ENCODE measurements at regions not wholly inside any gene's neighbourhood (a gene's known extent, or its start where the extent isn't known, plus 50 kb on each side); places are given as distances from the start of the nearest gene placed in this dataset.
"Not testable (repeated sequence)": the region's sequence is repeated elsewhere in the genome, so short reads cannot be mapped to it uniquely, and the experiment has no call there.

DNA sequence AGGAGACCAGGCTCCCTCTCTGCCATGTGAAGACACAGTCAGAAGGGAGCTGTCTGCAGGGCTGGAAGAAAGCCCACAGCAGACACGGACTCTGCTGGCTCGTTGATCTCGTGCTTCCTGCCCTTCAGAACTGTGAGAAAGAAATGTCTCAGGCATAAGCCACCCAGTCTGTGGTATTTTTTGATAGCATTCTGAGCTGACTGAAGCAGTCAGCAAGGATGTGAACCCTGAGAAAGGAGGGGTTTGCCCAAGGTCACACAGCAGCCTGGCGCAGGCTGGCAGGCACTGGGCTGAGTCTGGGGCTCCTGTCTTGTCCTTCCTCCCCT lies 255.1 kb upstream of the B3GAT1 start:
- no peak for DNase-seq (ENCODE audit: low read depth, low spot score)

- no peak for DNase-seq (ENCODE audit: low read depth, low spot score)
Observed at GRCh38 chr11:134666273-134667174, 254.5 kb upstream of the B3GAT1 start.

GRCh38 chr11:134665571-134666270 lies 253.7 kb upstream of the B3GAT1 start:
- DNase-seq (ENCODE audit: low read depth, low spot score): no peak

DNA sequence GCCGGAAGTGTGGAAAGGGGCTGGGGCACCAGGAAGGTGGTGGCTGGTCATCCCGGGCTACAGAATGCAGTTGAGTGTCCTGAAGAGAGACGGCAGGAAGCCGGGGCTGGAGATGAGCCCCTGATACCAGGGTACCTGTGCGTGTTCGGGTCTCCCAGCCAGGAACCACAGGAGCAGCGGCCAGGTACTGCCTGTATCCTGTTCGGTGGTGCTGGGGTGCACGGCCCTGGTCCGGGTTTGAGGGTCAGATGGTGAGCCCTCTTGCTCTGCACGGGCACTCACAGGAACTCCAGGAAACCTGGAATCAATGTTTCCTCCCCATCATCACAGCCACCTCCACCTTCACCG lies 253.1 kb upstream of the B3GAT1 start:
- DNase-seq (ENCODE audit: low read depth, low spot score): no peak

DNA sequence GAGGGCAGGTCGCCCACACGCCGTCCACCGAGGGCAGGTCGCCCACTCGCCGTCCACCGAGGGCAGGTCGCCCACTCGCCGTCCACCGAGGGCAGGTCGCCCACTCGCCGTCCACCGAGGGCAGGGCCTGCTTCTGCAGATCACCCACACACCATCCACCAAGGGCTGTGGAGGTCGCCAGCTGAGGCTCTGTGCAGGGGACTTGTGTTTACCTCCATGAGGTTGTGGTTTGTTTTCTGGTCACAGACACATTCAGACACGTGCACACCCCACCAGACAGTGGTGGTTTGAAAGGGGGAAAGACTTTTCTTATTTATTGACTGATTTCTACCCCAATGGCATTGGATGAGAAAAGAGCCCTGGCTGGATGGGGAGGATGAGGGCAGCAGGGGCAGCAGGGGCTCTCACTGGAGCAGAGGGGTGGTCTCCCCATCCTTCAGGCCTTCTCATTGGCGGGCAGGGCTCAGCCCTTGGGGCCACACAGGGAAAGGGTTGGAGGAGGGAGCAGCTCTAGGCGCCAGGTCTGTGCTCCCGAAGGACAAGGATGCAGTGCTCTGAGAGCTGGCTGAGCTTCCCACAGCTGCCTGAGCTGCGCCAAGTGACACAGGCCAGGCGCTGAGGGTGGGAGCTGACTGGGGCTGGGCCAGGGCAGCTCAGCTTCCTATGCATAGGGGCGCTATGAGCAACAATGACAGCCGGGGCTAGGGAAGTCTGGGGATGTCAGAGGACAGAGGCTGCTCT lies 252.6 kb upstream of the B3GAT1 start:
- DNase-seq (ENCODE audit: low read depth, low spot score): no peak

DNA sequence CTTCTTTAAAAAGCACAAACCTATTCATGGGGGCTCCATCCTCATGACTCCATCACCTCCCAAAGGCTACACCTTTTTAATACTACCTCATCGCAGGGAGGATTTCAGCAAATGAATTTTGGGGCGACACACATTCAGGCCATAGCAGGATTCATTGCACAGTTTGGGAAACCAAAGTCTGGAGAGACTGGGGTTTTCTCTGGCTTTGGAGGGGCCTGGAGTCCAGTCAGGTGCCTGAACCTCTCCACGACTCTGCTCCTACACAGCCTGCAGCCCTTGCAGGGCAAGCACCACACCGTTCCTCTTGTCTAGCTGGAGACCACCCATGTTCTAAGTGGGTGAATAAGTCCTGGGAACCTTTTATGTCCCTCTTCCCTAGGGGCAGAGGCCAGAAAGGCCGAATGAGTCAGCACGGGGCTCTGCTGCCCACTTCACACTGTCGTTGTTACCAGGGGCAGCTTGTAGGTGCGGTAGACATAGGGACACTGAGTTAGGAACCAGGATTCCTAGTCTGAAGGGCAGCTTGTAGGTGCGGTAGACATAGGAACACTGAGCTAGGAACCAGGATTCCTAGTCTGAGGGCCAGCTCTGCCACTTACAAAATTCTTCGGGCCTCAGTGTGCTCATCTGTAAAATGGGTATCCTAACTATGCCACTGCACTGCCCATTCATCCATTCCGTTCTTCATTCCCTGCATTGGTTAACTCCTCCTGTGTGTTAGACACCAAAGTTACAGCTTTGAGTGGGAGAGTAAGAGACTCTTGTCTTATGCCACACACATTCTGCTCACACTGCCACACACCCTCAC lies 251.7 kb upstream of the B3GAT1 start:
- DNase-seq (ENCODE audit: low read depth, low spot score): no peak

- no peak for DNase-seq (ENCODE audit: low read depth, low spot score)
Observed at GRCh38 chr11:134662629-134663360, 250.8 kb upstream of the B3GAT1 start.

- DNase-seq (ENCODE audit: low read depth, low spot score): no peak
Observed at GRCh38 chr11:134661660-134662059, 249.6 kb upstream of the B3GAT1 start.

- DNase-seq (ENCODE audit: low read depth, low spot score): no peak
Observed at GRCh38 chr11:134660416-134660815, 248.4 kb upstream of the B3GAT1 start.

DNA sequence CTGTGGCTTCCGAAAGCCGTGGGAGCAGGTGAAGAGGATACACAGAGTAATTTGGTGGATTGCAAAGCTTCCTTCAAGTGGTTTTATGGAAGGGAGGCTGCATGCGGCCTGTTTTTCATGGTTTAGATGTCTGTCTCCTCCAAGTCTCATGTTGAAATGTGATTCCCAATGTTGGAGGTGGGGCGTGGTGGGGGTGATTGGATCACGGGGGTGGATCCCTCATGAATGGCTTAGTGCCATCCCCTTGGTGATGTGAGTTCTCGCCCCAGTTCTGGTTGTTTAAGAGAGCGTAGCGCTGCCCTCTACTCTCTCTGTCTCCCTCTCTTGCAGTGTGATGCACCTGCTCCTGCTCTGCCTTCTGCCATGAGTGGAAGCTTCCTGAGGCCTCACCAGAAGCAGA lies 247.8 kb upstream of the B3GAT1 start:
- no peak for DNase-seq (ENCODE audit: low read depth, low spot score)

GRCh38 chr11:134658481-134659225 lies 246.6 kb upstream of the B3GAT1 start:
- DNase-seq (ENCODE audit: low read depth, low spot score): no peak

DNA sequence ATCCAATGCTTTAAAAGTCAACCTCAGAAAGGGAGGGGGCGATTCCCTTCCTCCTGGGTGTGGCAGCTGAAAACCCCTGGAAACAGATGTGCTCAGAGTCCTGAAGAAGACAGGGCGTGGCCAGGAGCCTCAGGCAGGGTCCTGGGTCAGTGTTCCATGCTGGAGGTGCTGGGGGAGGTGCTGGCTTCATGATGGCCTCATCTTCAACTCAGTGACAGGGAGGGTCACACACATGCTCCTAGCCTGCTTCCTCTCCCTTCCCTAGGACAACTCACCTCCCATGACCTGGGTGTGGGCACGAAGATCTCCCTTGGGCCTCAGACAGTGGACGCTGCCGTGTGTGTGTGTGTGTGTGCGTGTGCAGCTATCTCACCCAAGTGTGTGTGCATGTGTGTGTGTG lies 245.6 kb upstream of the B3GAT1 start:
- no peak for DNase-seq (ENCODE audit: low read depth, low spot score)

DNA sequence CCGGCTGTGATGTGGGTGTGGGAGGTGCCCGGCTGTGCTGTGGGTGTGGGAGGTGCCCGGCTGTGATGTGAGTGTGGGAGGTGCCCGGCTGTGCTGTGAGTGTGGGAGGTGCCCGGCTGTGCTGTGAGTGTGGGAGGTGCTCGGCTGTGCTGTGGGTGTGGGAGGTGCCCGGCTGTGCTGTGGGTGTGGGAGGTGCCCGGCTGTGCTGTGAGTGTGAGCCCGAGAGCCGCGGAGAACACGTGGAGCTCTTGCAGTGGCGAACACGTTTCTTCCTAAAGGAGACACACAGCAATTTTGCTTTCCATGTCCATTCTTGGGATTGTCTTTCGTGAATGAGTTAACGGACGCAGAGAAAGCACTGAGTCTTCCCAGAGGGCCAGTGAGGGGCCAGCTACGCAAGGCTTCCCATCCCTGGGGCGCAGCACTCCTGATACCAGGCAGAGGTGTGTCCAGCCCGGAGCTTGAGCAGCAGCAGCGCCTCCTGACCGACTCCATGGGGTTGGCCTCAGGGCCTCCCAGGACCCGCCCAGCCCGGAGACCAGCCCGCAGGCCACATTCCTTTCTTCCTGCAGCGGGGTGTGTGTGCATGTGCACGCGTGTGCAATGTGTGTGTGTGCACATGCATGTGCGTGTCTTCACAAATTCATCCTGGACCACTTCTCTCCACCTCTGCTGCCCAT lies 245.0 kb upstream of the B3GAT1 start:
- no peak for DNase-seq (ENCODE audit: low read depth, low spot score)

- not testable (repeated sequence) for DNase-seq (ENCODE audit: low read depth, low spot score)
Observed at GRCh38 chr11:134656086-134656840, 244.2 kb upstream of the B3GAT1 start.

DNA sequence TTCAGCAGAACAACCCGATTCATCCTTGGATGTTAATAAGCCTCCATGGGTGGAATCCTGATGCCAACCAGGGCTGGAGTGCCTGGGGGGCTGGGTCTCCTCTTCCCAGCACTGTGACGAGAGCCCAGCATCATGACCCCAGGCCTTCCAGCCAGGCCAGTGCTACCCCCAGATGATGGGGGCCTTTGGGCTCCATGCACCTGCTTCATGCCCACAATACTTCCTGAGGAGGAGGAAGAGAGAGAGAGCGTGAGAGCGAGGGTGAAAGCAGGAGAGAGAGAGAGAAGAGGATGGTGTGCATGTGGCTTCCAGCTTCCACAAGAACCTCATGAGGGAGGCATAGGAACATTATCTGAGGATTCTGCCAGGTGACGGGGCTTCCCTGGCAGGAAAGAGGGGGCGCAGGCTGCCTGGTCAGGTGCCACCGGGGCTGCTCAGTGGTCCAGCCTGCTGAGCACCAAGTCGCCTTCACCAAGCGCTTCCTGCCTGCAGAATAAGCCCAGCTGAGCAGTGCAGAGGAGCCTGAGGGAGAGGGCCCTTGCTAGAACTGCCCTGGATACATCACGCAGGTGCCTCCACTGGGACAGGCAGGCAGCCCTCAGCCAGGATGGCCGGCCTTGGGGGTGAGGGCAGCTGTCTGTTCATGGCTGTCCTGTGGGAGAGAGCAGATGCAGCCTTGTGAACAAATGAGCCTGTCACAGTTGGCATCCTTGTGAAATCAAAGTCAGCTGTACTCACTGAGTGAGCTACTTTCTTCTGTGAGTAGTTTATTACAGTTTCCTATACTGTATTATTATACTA lies 243.3 kb upstream of the B3GAT1 start:
- no peak for DNase-seq (ENCODE audit: low read depth, low spot score)

DNA sequence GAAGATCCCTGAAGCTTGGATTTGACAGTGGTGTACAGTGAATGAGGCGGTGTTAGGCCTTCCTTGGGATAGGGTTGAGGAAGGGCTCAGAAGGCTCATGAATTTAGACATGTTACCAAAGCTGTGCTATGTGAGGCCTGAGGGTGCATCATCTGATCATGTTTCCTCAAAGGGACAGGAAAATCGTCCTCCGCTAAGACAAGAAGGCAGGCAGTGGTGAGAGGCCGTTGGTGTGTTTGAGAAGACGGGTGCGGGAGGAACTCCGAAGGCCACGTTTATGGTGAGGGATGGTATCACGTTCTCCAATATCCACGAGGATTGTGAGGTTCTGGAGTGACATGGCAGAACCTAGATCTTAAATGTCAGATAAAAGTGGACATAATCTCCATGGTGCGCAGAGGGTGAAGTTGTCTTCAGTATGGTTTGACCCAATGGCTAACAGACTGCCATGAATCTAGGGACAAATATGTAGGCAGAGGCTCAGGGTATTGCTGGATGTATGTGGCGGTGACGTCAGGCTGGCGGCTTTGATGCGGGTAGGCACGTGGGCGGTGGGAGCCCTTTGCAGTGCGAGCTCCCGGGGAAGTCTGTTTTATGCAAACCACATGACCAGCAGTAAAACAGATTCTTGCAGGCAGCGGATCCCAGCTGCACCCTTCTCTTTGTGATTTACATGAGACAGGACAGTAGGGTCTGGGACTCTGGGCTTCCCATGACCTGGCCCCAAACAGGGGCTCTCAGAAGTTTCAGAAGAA lies 242.3 kb upstream of the B3GAT1 start:
- DNase-seq (ENCODE audit: low read depth, low spot score): no peak

DNA sequence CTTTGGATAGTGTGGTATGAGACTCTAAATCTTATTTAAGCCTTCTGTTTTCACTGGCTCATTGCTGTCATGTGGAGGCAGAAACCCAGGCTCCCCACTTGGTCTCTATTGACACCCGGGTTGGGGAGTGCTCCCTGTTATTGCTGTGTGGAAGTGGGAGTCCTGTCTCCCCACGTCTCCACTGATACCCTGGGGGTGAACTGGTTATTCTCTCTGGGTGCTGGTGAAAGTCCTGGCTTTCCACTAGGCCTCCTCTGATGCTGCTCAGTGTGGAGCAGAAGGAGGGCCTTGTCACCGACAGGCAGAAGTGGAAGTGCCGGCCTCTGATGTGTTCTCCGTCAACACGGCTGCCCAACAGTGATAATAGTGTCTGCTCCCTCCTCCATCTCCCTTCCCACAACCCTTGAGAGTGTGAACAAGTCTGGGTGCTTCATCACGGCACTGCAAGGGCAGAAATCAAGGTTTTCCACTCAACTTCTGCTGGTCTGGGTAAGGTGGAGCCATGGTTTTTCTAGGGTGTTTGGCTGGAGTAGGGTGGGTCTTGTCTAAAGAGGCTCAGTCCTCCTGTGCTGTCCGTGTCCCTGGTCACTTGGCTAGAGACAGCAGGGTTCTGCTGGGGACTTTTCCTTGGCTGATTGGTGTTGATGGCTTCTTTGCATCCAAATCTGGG lies 240.7 kb upstream of the B3GAT1 start:
- no peak for DNase-seq (ENCODE audit: low read depth, low spot score)

Data from smooth muscle cell of the brain vasculature (primary cell).